Parathyroid adenoma (tissue), 2 donors: ENCODE measurements at regions not wholly inside any gene's neighbourhood (a gene's known extent, or its start where the extent isn't known, plus 50 kb on each side); places are given as distances from the start of the nearest gene placed in this dataset.

Source experiments
- H2AFZ ChIP-seq: fragments of 300-600 bp; sonication (generic); one replicate; pipeline ENCODE4 v1.7.0; 2017; ENCODE audit warnings: antibody characterized with exemption, mild to moderate bottlenecking
- H3K27ac ChIP-seq: fragments of 300-600 bp; sonication (generic); one replicate; pipeline ENCODE4 v1.7.0; 2017
- H3K27me3 ChIP-seq: fragments of 300-600 bp; sonication (generic); one replicate; pipeline ENCODE4 v1.7.0; 2017; ENCODE audit warnings: low read length; ENCODE audit not compliant: control insufficient read depth, insufficient read depth
- H3K36me3 ChIP-seq: fragments of 300-600 bp; sonication (generic); one replicate; pipeline ENCODE4 v1.7.0; 2017; ENCODE audit warnings: low read length; ENCODE audit not compliant: control insufficient read depth, insufficient read depth
- H3K4me1 ChIP-seq: fragments of 300-600 bp; sonication (generic); one replicate; pipeline ENCODE4 v1.7.0; 2017; ENCODE audit warnings: control low read depth
- H3K4me2 ChIP-seq: fragments of 300-600 bp; sonication (generic); one replicate; pipeline ENCODE4 v1.7.0; 2017; ENCODE audit warnings: low read length
- H3K4me3 ChIP-seq: fragments of 300-600 bp; sonication (generic); one replicate; pipeline ENCODE4 v1.7.0; 2017; ENCODE audit warnings: low read depth, low read length
- H3K79me2 ChIP-seq: fragments of 300-600 bp; sonication (generic); one replicate; pipeline ENCODE4 v1.7.0; 2017; ENCODE audit warnings: control low read depth
- H3K9ac ChIP-seq: fragments of 300-600 bp; sonication (generic); one replicate; pipeline ENCODE4 v1.7.0; 2017; ENCODE audit warnings: mild to moderate bottlenecking
- H3K9me3 ChIP-seq: fragments of 300-600 bp; sonication (generic); one replicate; pipeline ENCODE4 v1.7.0; 2017; ENCODE audit warnings: low read length; ENCODE audit not compliant: control insufficient read depth
- CTCF ChIP-seq: fragments of 300-600 bp; sonication (generic); IDR thresholded peaks from one replicate; pipeline ENCODE4 v1.7.0; 2017; ENCODE audit warnings: antibody characterized with exemption, mild to moderate bottlenecking
- donor health status: primary hyperparathyroidism.

- no peak for TF ChIP-seq CTCF
Measured at GRCh38 chr2:59774821-59775433, 778.5 kb downstream of the BCL11A start.

GRCh38 chr2:59770651-59771050 is 782.8 kb downstream of the BCL11A start:
- H3K27me3 ChIP-seq: no peaks in the 10 kb centered on the region
- no peak for TF ChIP-seq CTCF
- no peak overlapping the region for H3K4me3 ChIP-seq
- H3K36me3 ChIP-seq: no peaks in the 10 kb centered on the region
- no peak overlapping the region for H3K27ac ChIP-seq
- no peak overlapping the region for H2AFZ ChIP-seq
- no peak overlapping the region for H3K4me2 ChIP-seq
- H3K9ac ChIP-seq: no peak overlapping the region
- H3K4me1 ChIP-seq: no peaks in the 10 kb centered on the region
- H3K9me3 ChIP-seq: no peaks in the 10 kb centered on the region
- H3K79me2 ChIP-seq: no peaks in the 10 kb centered on the region

More at GRCh38 chr2:59774821-59775433, 778.5 kb downstream of the BCL11A start:
- Histone ChIP-seq H3K9ac (no peak overlapping the region), H3K9me3 (no peaks in the 10 kb centered on the region), H3K27ac (no peak overlapping the region), H3K4me2 (no peak overlapping the region), H3K79me2 (no peaks in the 10 kb centered on the region), H3K4me1 (no peaks in the 10 kb centered on the region), H2AFZ (no peak overlapping the region), H3K4me3 (no peak overlapping the region), H3K36me3 (no peaks in the 10 kb centered on the region), H3K27me3 (no peaks in the 10 kb centered on the region)

GRCh38 chr2:59761966-59762365 is 791.5 kb downstream of the BCL11A start:
- Histone ChIP-seq H3K4me2 (no peak overlapping the region), H3K9ac (no peak overlapping the region), H2AFZ (no peak overlapping the region), H3K36me3 (no peaks in the 10 kb centered on the region), H3K9me3 (no peaks in the 10 kb centered on the region), H3K79me2 (no peaks in the 10 kb centered on the region), H3K27ac (no peak overlapping the region), H3K4me1 (no peaks in the 10 kb centered on the region), H3K4me3 (no peak overlapping the region), H3K27me3 (no peaks in the 10 kb centered on the region)
- no peak for TF ChIP-seq CTCF

GRCh38 chr2:59756150-59756549 is 797.3 kb downstream of the BCL11A start:
- Histone ChIP-seq H3K79me2 (no peaks in the 10 kb centered on the region), H3K27me3 (no peaks in the 10 kb centered on the region), H3K4me1 (no peaks in the 10 kb centered on the region), H3K4me2 (no peak overlapping the region), H3K9ac (no peak overlapping the region), H3K36me3 (no peaks in the 10 kb centered on the region), H3K4me3 (no peak overlapping the region), H3K9me3 (no peaks in the 10 kb centered on the region), H3K27ac (no peak overlapping the region), H2AFZ (no peak overlapping the region)
- TF ChIP-seq CTCF: no peak
